GM19328 (cell line): ENCODE measurements at regions not wholly inside any gene's neighbourhood (a gene's known extent, or its start where the extent isn't known, plus 50 kb on each side); places are given as distances from the start of the nearest gene placed in this dataset.

Experiments used
- ATAC-seq: cut with Tn5 transposase; IDR thresholded peaks from one replicate; pipeline ENCODE4 v1.9.1; 2021; ENCODE audit warnings: mild to moderate bottlenecking, moderate library complexity; ENCODE audit not compliant: unreplicated experiment

GRCh38 chr17:77358801-77359200 lies 218.0 kb downstream of the SEC14L1 start:
- no peak for ATAC-seq

GRCh38 chr17:77359236-77359635 lies 218.5 kb downstream of the SEC14L1 start:
- ATAC-seq: no peak

GRCh38 chr17:77361986-77362620 lies 221.3 kb downstream of the SEC14L1 start:
- no peak for ATAC-seq

- ATAC-seq: no peak
These were observed 223.1 kb downstream of the SEC14L1 start for GRCh38 chr17:77363821-77364361.

GRCh38 chr17:77364381-77364911 lies 223.7 kb downstream of the SEC14L1 start:
- no peak for ATAC-seq

- no peak for ATAC-seq
These were observed 224.3 kb downstream of the SEC14L1 start for GRCh38 chr17:77364941-77365583.

GRCh38 chr17:77365584-77366186 lies 224.9 kb downstream of the SEC14L1 start:
- ATAC-seq: no peak

GRCh38 chr17:77366206-77366557 lies 225.4 kb downstream of the SEC14L1 start:
- ATAC-seq: no peak

- ATAC-seq: no peak
These were observed 225.9 kb downstream of the SEC14L1 start for GRCh38 chr17:77366558-77367245.

- no peak for ATAC-seq
These were observed 228.8 kb downstream of the SEC14L1 start for GRCh38 chr17:77369544-77369971.

- no peak for ATAC-seq
These were observed 229.8 kb downstream of the SEC14L1 start for GRCh38 chr17:77370586-77370985.

- ATAC-seq: no peak
These were observed 230.5 kb downstream of the SEC14L1 start for GRCh38 chr17:77371117-77371887.

GRCh38 chr17:77371888-77372443 lies 231.2 kb downstream of the SEC14L1 start:
- ATAC-seq: no peak

GRCh38 chr17:77372444-77373298 lies 231.9 kb downstream of the SEC14L1 start:
- peak; percentile 54 for ATAC-seq

- ATAC-seq: peak; percentile 18
These were observed 232.8 kb downstream of the SEC14L1 start for GRCh38 chr17:77373299-77374169.

- no peak for ATAC-seq
These were observed 233.6 kb downstream of the SEC14L1 start for GRCh38 chr17:77374170-77374936.

GRCh38 chr17:77375108-77375916 lies 234.5 kb downstream of the SEC14L1 start:
- ATAC-seq: no peak
